Pancreas (tissue), 10 donors: ENCODE measurements at regions not wholly inside any gene's neighbourhood (a gene's known extent, or its start where the extent isn't known, plus 50 kb on each side); places are given as distances from the start of the nearest gene placed in this dataset.
"Not testable (repeated sequence)": the region's sequence is repeated elsewhere in the genome, so short reads cannot be mapped to it uniquely, and the experiment has no call there.

Experiments used
- ATAC-seq, 4 donors: fragments of 200-7000 bp; cut with Tn5 transposase; one replicate each; pipeline versions ENCODE4 v1.8.0 to v1.9.1; 2020; ENCODE audit warnings: mild to moderate bottlenecking in 4 of 4, moderate library complexity in 4 of 4
- DNase-seq, 6 donors: peaks; one replicate each; pipeline ENCODE4 v3.0.0-alpha.2; 2020
- FAIRE-seq: peaks from 2 replicates; lab custom pipeline; 2012; peaks lifted over from hg19 to GRCh38; lab: Jason Lieb, UNC
- H3K27ac ChIP-seq, 4 donors: fragments of 200-600 bp; sonication (generic); 1 replicate in 3 of 4; 2 replicates in 1 of 4; pipeline versions ENCODE4 v1.5.0 to v1.8.0; 2020
- H3K27me3 ChIP-seq, 4 donors: fragments of 200-600 bp; one replicate each; pipeline ENCODE4 v1.8.0; 2021
- H3K36me3 ChIP-seq, 3 donors: fragments of 200-600 bp; sonication (generic) in 1 of 3; one replicate each; pipeline versions ENCODE4 v1.5.0 to v1.8.0; 2020 to 2021
- H3K4me1 ChIP-seq, 3 donors: fragments of 200-600 bp; one replicate each; pipeline ENCODE4 v1.8.0; 2021
- H3K4me3 ChIP-seq, 4 donors: fragments of 200-600 bp; sonication (generic) in 2 of 4; one replicate each; pipeline versions ENCODE4 v1.5.0 to v1.8.0; 2020 to 2021
- H3K9me3 ChIP-seq, 4 donors: fragments of 200-600 bp; one replicate each; pipeline ENCODE4 v1.8.0; 2021
- WGBS, 2 donors: extraction: QIAGEN DNeasy Blood & Tissue Kit; methylation state at CpG; one replicate each; pipeline ENCODE4 v1.1.7; 2013; 5-methylcytosine and 5-hydroxymethylcytosine counted together
- intact Hi-C, 3 donors: fragments of 100-400 bp; cut with DNase I; formaldehyde crosslinking; loops; one replicate each; pipeline versions ENCODE4 v1.11.1 to v1.14.2; 2022
- TF ChIP-seq, protein P1 (sequence below), 4 donors: fragments of 200-600 bp; sonication (generic) in 3 of 4; IDR thresholded peaks; one replicate each; pipeline versions ENCODE4 v1.5.0 to v1.8.0; 2021; ENCODE audit warnings: antibody characterized with exemption in 4 of 4
- donor health status: healthy with polysubstance abuse.
- donor health status: DM: no; HTN: no; CAD: no; lungs with moderate emphysema.
- donor health status: DM: no; HTN: no; CAD: no.
- donor health status: control.
- donor health status: control.
- donor health status: Bipolar disorder and iron deficiency.
- donor health status: DM: yes; HTN: yes; CAD: no.
- donor health status: DM: no; HTN: no; CAD: no.
- donor health status: DM: no; HTN: no; CAD: no.
- donor health status: DM: yes; HTN: yes; CAD: no.

DNA sequence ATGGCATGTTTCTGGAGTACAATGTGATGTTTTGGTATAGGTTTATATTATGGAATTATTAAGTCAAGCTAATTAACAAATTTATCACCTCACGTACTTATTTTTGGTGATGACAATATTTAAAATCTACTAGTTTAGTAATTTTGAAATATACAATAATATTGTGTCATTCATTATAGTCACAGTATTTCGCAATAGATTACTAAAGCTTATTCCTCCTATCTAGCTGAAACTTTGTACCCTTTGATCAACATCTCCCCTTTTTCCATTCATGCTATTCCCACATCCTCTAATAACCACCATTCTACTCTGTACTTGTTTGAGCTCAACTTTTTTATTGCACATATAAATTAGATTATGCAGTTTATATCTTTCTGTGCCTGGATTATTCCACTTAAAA, 164.8 kb upstream of the SPANXN4 start:
- TF ChIP-seq, protein P1, sequence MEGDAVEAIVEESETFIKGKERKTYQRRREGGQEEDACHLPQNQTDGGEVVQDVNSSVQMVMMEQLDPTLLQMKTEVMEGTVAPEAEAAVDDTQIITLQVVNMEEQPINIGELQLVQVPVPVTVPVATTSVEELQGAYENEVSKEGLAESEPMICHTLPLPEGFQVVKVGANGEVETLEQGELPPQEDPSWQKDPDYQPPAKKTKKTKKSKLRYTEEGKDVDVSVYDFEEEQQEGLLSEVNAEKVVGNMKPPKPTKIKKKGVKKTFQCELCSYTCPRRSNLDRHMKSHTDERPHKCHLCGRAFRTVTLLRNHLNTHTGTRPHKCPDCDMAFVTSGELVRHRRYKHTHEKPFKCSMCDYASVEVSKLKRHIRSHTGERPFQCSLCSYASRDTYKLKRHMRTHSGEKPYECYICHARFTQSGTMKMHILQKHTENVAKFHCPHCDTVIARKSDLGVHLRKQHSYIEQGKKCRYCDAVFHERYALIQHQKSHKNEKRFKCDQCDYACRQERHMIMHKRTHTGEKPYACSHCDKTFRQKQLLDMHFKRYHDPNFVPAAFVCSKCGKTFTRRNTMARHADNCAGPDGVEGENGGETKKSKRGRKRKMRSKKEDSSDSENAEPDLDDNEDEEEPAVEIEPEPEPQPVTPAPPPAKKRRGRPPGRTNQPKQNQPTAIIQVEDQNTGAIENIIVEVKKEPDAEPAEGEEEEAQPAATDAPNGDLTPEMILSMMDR (IDR thresholded peaks at IDR 0.05), result no peak
- H3K4me3 ChIP-seq, result no peak overlapping the region
- H3K27me3 ChIP-seq, result peaks cover 0 to 6% (median 0%) of the 10 kb centered on the region in 4 donors
- 56 to 73% methylated on average over 2 of the region's 2 CpGs for WGBS, 2 donors
- no peaks in the 10 kb centered on the region for H3K36me3 ChIP-seq
- intact Hi-C loops, result no loop called here
- H3K4me1 ChIP-seq, result no peaks in the 10 kb centered on the region
- no peak for ATAC-seq
- H3K27ac ChIP-seq, result no peak overlapping the region
- H3K9me3 ChIP-seq, result no peaks in the 10 kb centered on the region
- FAIRE-seq, result no peak
- DNase-seq, result no peak

DNA sequence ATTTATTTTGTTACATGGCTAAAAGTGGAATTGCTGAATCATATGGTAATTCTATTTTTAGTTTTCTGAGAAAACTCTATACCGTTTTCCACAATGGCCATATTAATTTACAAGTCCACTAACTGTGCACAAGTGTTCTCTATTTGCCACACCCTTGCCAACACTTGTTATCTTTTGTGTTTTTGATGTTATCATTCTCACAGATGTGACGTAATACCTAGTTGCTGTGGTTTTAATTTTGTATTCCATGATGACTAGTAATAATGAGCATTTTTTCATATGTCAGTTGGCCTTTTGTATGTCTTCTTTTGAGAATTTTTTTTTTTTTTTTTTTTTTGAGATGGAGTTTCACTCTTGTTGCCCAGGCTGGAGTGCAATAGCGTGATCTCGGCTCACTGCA, 164.2 kb upstream of the SPANXN4 start:
- intact Hi-C loops, result no loop called here
- Histone ChIP-seq H3K4me1 (no peaks in the 10 kb centered on the region), H3K9me3 (no peaks in the 10 kb centered on the region), H3K27ac (no peak overlapping the region), H3K36me3 (no peaks in the 10 kb centered on the region), H3K4me3 (no peak overlapping the region), H3K27me3 (peaks cover 0 to 6% (median 0%) of the 10 kb centered on the region in 4 donors)
- FAIRE-seq, result no peak
- TF ChIP-seq, protein P1 (IDR thresholded peaks at IDR 0.05), result no peak
- WGBS, 2 donors, result 54 to 64% methylated on average over 4 of the region's 4 CpGs
- ATAC-seq, result no peak
- no peak for DNase-seq

DNA sequence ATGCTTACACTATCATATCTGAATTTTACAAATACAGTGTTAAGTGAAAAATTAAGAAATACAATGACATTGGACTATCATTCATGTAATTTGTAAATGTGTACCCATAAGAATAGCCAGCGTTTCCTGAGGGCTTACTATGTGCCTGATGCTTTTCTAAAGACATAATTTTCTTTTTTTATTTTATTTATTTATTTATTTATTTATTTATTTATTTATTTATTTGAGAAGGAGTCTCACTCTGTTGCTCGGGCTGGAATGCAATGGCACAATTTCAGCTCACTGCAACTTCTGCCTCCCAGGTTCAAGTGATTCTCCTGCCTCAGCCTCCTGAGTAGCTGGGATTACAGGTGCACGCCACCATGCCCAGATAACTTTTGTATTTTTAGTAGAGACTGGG, 159.5 kb upstream of the SPANXN4 start:
- H3K9me3 ChIP-seq, H3K4me3 ChIP-seq, H3K27ac ChIP-seq, H3K36me3 ChIP-seq, DNase-seq, FAIRE-seq, H3K4me1 ChIP-seq, intact Hi-C loops, H3K27me3 ChIP-seq, ATAC-seq: not testable (repeated sequence)
- 54% methylated on average over 3 of the region's 3 CpGs for WGBS, 2 donors

DNA sequence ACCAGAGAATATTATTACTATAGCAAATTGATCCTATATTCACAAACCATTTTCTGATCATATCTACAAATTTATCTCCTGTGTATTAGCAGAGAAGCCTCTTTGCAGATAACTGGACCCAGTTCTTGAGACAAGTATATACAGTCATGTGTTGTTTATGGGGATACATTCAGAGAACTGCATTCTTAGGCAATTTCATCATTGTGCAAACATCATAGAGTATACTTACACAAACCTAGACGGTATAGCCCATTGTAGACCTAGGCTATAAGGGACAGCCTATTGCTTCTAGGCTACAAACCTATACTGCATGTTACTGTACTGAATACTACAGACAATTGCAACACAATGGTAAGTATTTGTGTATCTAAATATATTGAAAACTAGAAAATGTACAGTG, 152.5 kb upstream of the SPANXN4 start:
- no peaks in the 10 kb centered on the region for H3K27me3 ChIP-seq
- no peak for FAIRE-seq
- WGBS, 2 donors, result 46 to 53% methylated on average over 1 of the region's 1 CpG
- H3K27ac ChIP-seq, result no peak overlapping the region
- no peak for DNase-seq
- no peaks in the 10 kb centered on the region for H3K9me3 ChIP-seq
- H3K4me1 ChIP-seq, result no peaks in the 10 kb centered on the region
- no peak overlapping the region for H3K4me3 ChIP-seq
- TF ChIP-seq, protein P1 (IDR thresholded peaks at IDR 0.05), result no peak
- intact Hi-C loops, result no loop called here
- H3K36me3 ChIP-seq, result no peaks in the 10 kb centered on the region
- ATAC-seq, result no peak

DNA sequence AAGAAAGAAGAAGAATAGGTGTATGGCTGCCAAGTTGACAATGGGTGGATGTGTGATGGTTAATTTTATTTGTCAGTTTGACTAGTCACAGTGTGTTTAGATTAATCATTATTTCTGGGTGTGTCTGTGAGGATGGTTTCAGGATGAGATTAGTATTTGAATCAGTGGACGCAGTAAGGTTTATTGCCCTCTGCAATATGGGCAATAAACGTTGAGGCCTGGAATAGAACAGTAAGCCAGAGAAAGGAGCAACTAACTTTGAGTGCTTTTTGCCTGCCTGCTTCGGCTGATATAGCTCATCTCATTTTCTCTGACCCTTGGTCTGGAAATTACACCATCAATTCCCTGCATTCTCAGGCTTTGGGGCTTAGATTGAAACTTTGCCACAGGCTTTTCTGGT, 140.8 kb upstream of the SPANXN4 start:
- H3K4me1 ChIP-seq, result no peaks in the 10 kb centered on the region
- no peak overlapping the region for H3K4me3 ChIP-seq
- no peak for DNase-seq
- WGBS, 2 donors, result 64 to 71% methylated on average over 3 of the region's 3 CpGs
- intact Hi-C loops, result no loop called here
- H3K27ac ChIP-seq, result no peak overlapping the region
- TF ChIP-seq, protein P1 (IDR thresholded peaks at IDR 0.05), result no peak
- H3K36me3 ChIP-seq, result no peaks in the 10 kb centered on the region
- ATAC-seq, result no peak
- no peaks in the 10 kb centered on the region for H3K27me3 ChIP-seq
- FAIRE-seq, result no peak
- peaks cover 0 to 4% (median 0%) of the 10 kb centered on the region in 4 donors for H3K9me3 ChIP-seq
